Choroid plexus epithelial cell (primary cell): ENCODE measurements at regions not wholly inside any gene's neighbourhood (a gene's known extent, or its start where the extent isn't known, plus 50 kb on each side); places are given as distances from the start of the nearest gene placed in this dataset.

Experiments used
- DNase-seq: peaks from one replicate; pipeline ENCODE4 v3.0.0-alpha.2; 2010; ENCODE audit warnings: low read depth
- H3K4me3 ChIP-seq: 2 replicates; pipeline ENCODE4 v1.5.1; 2011; ENCODE audit warnings: low read depth, mild to moderate bottlenecking, control low read depth, low read length, moderate library complexity
- TF ChIP-seq, protein P1 (sequence below): conservative IDR thresholded peaks from 2 replicates; pipeline ENCODE4 v1.5.1; 2011; ENCODE audit warnings: low read depth, mild to moderate bottlenecking, control low read depth, inconsistent platforms, low read length, moderate library complexity

DNA sequence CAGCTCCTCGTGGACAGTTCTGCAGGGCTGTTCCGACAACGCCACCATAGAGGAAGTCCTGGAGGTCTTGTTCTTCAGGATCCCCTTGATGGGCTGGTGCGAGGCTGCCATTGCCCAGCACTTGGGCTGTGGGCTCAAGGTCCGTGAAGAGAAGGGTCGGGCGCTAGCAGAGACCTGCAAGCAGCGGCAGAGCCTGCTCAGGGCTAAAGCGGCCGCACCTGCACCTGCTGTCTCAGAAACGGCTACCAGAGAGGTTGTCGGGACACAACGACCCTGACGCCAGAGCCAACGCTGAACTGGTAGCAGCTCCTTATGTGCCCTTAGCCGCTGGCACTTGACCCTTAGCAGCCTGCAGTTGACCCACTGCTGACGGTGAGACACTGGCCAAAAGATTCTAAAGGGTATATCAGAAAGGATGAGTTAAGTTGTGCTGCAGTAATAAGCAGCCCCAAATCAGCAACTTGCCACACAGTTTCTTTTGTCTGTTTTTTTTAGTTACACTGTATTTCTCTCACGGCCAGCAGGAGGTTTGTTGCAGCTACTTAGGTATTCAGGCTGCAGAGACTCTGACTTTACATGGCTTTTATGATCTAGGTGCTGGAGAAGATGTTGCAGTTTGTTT is 55.5 kb upstream of the ST6GAL2 start:
- no peak for DNase-seq
- H3K4me3 ChIP-seq, result no peak overlapping the region
- TF ChIP-seq, protein P1, sequence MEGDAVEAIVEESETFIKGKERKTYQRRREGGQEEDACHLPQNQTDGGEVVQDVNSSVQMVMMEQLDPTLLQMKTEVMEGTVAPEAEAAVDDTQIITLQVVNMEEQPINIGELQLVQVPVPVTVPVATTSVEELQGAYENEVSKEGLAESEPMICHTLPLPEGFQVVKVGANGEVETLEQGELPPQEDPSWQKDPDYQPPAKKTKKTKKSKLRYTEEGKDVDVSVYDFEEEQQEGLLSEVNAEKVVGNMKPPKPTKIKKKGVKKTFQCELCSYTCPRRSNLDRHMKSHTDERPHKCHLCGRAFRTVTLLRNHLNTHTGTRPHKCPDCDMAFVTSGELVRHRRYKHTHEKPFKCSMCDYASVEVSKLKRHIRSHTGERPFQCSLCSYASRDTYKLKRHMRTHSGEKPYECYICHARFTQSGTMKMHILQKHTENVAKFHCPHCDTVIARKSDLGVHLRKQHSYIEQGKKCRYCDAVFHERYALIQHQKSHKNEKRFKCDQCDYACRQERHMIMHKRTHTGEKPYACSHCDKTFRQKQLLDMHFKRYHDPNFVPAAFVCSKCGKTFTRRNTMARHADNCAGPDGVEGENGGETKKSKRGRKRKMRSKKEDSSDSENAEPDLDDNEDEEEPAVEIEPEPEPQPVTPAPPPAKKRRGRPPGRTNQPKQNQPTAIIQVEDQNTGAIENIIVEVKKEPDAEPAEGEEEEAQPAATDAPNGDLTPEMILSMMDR, result no peak

DNA sequence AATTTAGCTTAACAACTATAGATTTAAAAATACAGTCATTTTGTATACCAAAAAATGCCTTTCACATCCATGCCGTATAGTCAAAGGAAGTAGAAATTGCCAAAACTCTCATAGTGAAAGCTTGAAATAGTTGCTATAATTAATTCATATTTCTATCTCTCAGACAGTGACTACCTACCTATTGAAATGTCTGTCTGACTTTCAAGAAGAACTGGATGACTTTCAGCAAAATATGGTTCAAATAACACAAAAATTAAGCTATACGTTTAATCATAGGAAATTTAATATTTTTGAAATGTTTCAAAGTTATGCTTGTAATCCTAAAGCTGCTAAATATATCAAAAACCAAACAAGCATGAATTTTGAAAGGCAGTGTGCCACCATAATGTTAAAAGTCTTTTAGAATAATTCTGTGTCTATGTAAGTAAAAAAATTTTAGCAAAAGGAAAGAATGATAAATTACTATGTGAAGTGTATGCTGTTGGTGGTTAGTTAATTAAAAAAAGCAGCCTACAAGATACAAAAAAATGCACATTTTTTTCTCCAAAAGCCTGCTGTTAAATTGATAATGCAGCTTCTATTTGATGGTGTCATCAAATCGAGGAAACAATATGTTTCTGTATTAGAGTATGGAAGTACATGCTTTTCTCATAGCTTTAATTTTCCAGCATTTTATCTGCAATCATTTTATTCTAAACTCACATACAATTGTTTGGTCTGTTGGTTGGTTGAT is 57.7 kb upstream of the ST6GAL2 start:
- TF ChIP-seq, protein P1, result no peak
- no peak for DNase-seq
- no peak overlapping the region for H3K4me3 ChIP-seq

DNA sequence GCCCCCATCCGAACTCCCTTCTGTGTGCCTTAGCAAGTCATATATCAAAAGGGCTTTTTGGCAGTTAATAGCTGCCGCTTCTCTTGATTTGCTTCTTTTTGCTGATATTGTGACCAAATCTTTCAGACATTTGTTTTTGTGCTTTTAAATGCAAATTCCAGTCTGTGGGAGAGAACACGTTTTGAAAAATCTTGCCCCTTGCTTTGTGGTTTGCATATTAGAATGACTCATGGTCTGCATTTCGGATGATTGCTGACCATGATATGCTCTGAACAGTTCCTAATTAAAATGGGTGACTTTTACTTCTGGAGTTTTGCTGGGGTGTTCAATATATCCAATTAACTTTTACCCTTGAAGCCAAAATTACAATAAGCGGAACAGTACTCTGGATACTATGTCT is 58.2 kb upstream of the ST6GAL2 start:
- DNase-seq, result peak; percentile 84
- H3K4me3 ChIP-seq, result no peak overlapping the region
- TF ChIP-seq, protein P1, result no peak

DNA sequence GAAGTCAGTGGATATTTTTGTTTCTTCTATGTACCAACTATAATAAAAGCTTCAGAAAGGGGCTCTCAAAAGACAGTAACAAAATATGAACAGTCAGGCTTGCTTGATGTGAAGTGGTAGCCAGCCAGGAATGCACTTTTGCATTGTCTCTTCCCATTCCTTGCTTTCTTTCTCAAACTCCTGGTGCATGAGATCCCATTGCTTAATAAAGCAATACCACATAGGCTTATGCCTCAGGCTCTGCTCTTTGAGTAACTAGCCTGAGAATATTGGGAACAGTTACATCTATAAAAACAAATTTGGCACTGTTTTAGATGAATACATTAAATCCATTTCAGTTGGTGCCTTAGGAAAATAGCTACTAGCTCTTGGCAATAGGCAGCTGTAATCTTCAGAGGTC is 62.6 kb upstream of the ST6GAL2 start:
- no peak for DNase-seq
- TF ChIP-seq, protein P1, result no peak
- no peak overlapping the region for H3K4me3 ChIP-seq

DNA sequence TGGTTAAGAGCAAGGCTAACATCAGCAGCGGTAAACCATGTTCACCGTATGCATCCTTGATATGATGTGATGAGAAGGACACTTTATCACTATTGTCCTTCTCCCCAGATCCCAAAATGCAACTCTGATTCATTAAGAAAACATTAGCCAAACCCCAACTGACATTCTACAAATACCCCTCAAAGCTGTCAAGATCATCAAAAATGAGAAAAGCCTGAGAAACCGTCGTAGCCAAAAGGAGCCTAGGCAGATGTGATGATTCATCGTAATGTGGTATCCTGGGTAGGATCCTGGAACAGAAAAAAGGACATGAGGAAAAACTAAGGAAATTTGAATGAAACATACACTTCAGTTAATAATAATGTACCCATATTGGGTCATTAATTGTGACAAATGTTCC is 67.3 kb upstream of the ST6GAL2 start:
- TF ChIP-seq, protein P1, result no peak
- no peak overlapping the region for H3K4me3 ChIP-seq
- DNase-seq, result no peak

DNA sequence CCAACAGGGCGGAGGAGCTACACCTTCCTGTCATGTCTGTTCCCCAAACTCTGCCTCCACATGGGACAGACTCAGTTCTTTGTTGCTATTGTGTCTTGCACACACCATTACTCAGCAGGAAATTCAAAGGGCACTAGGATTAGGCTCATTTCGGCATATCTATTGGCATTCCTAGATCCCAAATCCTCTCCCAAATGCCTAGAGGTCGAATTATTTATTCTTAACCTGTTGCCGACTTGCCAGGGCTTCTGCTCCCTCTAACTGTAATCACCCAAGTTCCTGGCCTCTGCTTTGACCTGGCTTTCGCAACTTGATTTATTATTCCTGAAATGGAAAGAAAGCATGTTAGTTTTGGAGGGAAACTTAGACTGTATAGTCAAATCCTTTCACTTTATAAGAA is 67.8 kb upstream of the ST6GAL2 start:
- DNase-seq, result no peak
- TF ChIP-seq, protein P1, result no peak
- H3K4me3 ChIP-seq, result no peak overlapping the region

DNA sequence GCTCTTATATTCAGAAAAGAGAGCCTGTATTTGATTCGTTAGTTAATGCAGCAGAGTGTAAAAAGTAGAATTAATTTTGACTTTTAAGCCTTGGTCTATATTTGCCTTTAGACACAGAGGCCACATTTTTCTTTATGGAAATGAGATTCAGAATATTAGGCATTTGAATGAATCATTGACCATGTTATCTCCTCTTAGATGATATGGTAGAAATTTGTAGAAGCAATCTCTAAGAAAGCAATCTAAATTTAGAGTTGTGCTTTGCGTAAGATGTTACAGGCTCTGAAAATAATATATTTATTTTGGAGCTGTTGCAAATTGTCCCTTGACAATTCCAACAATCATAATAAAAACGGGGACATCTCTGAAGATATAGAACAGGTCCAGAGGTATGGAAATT is 68.3 kb upstream of the ST6GAL2 start:
- TF ChIP-seq, protein P1, result no peak
- no peak overlapping the region for H3K4me3 ChIP-seq

More for the DNA sequence above, 68.3 kb upstream of the ST6GAL2 start:
- DNase-seq, result no peak
